Prostate gland (tissue), 2 donors: ENCODE measurements at regions not wholly inside any gene's neighbourhood (a gene's known extent, or its start where the extent isn't known, plus 50 kb on each side); places are given as distances from the start of the nearest gene placed in this dataset.

Experiments
- DNase-seq: peaks from one replicate; pipeline ENCODE4 v3.0.0-alpha.2; 2019; ENCODE audit warnings: low spot score
- H3K27ac ChIP-seq, 2 donors: fragments of 200-600 bp; sonication (generic); 2 replicates each; pipeline ENCODE4 v1.5.1; 2017 to 2019
- H3K27me3 ChIP-seq: fragments of 200-600 bp; sonication (generic); replicated peaks from 2 replicates; pipeline ENCODE4 v1.5.1; 2019; ENCODE audit not compliant: insufficient read depth
- H3K36me3 ChIP-seq, 2 donors: fragments of 200-600 bp; sonication (generic); 1 replicate in 1 of 2; 2 replicates in 1 of 2; pipeline versions ENCODE4 v1.5.1 to v1.8.1; 2017 to 2019
- H3K4me1 ChIP-seq: fragments of 200-600 bp; sonication (generic); replicated peaks from 2 replicates; pipeline ENCODE4 v1.5.1; 2019
- H3K4me3 ChIP-seq, 2 donors: fragments of 200-600 bp; sonication (generic); 2 replicates each; pipeline ENCODE4 v1.5.1; 2017 to 2019
- H3K9me3 ChIP-seq: fragments of 200-600 bp; sonication (generic); 2 replicates; pipeline ENCODE4 v1.5.1; 2017
- CTCF ChIP-seq, 4 experiments: fragments of 200-600 bp in 2 of 4; fragments of 450-650 bp in 2 of 4; sonication (generic) in 2 of 4; IDR thresholded peaks; 1 replicate in 3 of 4; 2 replicates in 1 of 4; pipeline ENCODE4 v1.5.1; 2016 to 2019; ENCODE audit warnings: antibody characterized with exemption in 4 of 4, mild to moderate bottlenecking in 2 of 4, moderate library complexity in 2 of 4
- POLR2A ChIP-seq: fragments of 450-650 bp; IDR thresholded peaks from one replicate; pipeline ENCODE4 v1.6.1; 2016; ENCODE audit warnings: antibody characterized with exemption, mild to moderate bottlenecking
- POLR2AphosphoS5 ChIP-seq: sonication (generic); formaldehyde crosslinking; IDR thresholded peaks from one replicate; pipeline ENCODE4 v1.6.1; 2017; ENCODE audit warnings: antibody characterized with exemption
- WGBS: methylation state at CpG from one replicate; pipeline ENCODE4 v1.1.5; 2018; 5-methylcytosine and 5-hydroxymethylcytosine counted together
- intact Hi-C: fragments of 100-400 bp; cut with DNase I; formaldehyde crosslinking; loops from one replicate; pipeline ENCODE4 v1.14.2; 2022

- no peaks in the 10 kb centered on the region for H3K4me1 ChIP-seq
- H3K27me3 ChIP-seq, result no peaks in the 10 kb centered on the region
- H3K9me3 ChIP-seq, result no peaks in the 10 kb centered on the region
- intact Hi-C loops, result no loop called here
- DNase-seq, result peak; percentile 51
- H3K4me3 ChIP-seq, result no peak overlapping the region
- peak overlapping the region; percentile 54 to 57 for H3K27ac ChIP-seq
- H3K36me3 ChIP-seq, result no peaks in the 10 kb centered on the region
- 28% methylated on average over 10 of the region's 10 CpGs for WGBS
- TF ChIP-seq CTCF (IDR thresholded peaks at IDR 0.05) (no peak), POLR2AphosphoS5 (peak; percentile 75), POLR2A (no peak)
These were observed 434.8 kb upstream of the NPVF start for GRCh38 chr7:25662841-25663800.

DNA sequence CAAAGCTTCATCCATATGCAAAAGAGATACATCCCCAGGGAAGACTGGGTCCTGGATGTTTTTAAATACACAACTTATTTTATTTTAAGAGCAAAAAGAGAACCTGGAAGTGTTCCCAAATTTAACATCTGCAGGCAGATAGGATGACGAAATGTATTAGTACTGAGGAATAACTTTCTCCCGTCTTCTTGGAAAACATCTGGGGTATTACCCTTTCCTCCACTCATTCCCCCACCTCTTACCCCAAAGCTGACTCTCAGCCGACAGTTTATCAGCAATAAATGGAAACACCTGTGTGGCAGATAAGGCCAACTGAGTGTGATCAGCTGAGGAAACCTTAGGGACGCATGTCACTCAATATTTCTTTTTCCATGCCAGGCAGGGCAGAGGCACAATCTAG is 435.6 kb upstream of the NPVF start:
- 50% methylated on average over 4 of the region's 4 CpGs for WGBS
- TF ChIP-seq CTCF (IDR thresholded peaks at IDR 0.05) (no peak), POLR2A (no peak), POLR2AphosphoS5 (no peak)
- Histone ChIP-seq H3K27ac (peak overlapping the region; percentile 31 to 54), H3K36me3 (no peaks in the 10 kb centered on the region), H3K4me3 (no peak overlapping the region), H3K4me1 (no peaks in the 10 kb centered on the region), H3K27me3 (no peaks in the 10 kb centered on the region), H3K9me3 (no peaks in the 10 kb centered on the region)
- no peak for DNase-seq
- intact Hi-C loops, result no loop called here

DNA sequence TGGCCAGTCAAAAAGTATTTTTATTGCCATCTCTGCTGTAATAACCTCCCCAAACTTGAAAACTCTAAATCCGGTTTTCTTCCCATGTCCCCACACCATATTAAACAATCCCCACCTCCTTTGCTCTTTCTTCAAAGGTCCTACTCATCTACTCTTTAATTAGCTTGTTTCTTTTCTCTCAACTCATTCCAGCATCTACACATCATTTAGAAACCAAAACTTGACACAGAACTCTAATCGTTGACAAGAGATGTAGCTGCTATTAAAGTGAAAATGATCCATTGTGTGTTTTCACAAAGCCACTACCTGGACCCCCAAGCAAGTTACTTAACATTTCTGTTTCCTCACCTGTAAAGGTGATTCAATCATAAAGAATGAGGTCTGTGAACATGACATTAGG is 436.3 kb upstream of the NPVF start:
- intact Hi-C loops, result no loop called here
- WGBS, result 28% methylated on average over 2 of the region's 2 CpGs

GRCh38 chr7:25665374-25665773 is 437.1 kb upstream of the NPVF start:
- H3K4me1 ChIP-seq, result peaks cover 6% of the 10 kb centered on the region
- intact Hi-C loops, result loop anchor here (5.0 kb wide), 2 partner anchors 87 to 182 kb away; no protein-coding TSS in a partner anchor
- TF ChIP-seq POLR2AphosphoS5 (peak; percentile 76), CTCF (IDR thresholded peaks at IDR 0.05) (no peak)
- H3K36me3 ChIP-seq, result no peaks in the 10 kb centered on the region
- H3K9me3 ChIP-seq, result no peaks in the 10 kb centered on the region
- no peak overlapping the region for H3K4me3 ChIP-seq
- peak overlapping the region in 1 of 2 donors; percentile 56 for H3K27ac ChIP-seq
- peak; percentile 71 for DNase-seq
- 18% methylated on average over 4 of the region's 4 CpGs for WGBS
- H3K27me3 ChIP-seq, result no peaks in the 10 kb centered on the region

More for the DNA sequence above, 436.3 kb upstream of the NPVF start:
- peaks cover under 1% of the 10 kb centered on the region for H3K4me1 ChIP-seq
- TF ChIP-seq CTCF (IDR thresholded peaks at IDR 0.05) (no peak), POLR2A (no peak), POLR2AphosphoS5 (no peak)
- no peaks in the 10 kb centered on the region for H3K36me3 ChIP-seq
- peak overlapping the region in 1 of 2 donors; percentile 31 for H3K27ac ChIP-seq
- H3K9me3 ChIP-seq, result no peaks in the 10 kb centered on the region
- DNase-seq, result no peak
- no peaks in the 10 kb centered on the region for H3K27me3 ChIP-seq
- H3K4me3 ChIP-seq, result no peak overlapping the region
